ENCODE measurements at regions not wholly inside any gene's neighbourhood (a gene's known extent, or its start where the extent isn't known, plus 50 kb on each side); places are given as distances from the start of the nearest gene placed in this dataset.

DNA sequence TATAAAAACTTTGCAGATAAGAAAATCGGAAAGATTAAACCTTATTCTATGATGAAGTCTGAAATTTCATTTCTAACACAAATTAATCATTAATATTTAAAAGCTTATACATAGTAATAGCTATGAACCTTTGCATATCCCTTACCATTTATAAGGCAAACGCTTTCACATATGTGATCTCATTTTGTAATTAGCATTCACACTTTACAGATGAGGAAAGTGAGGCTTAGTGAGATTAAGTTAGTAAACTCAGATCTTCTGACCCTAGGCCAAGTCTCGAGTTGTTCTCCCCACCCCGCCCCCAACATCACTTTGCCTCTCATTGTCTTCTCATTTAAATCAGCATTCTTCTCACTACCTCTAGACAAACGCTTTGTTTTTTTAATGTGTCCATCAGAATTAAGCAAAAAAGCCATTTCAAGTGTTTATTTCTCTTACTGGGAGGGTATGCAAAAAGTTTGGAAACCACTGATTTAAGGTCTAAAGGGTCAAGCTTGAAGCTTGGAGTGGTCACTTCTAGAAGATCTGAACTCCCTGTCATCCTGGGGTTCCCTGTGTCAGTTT lies 172.9 kb upstream of the BCL6 start:
- BruUV-seq (replicated peaks), result no TSS peak
- Histone ChIP-seq H3K36me3 (ENCODE audit: low read depth) (no peaks in the 10 kb centered on the region), H3K9me3 (ENCODE audit: insufficient read depth, low read depth) (no peaks in the 10 kb centered on the region; the same call in 1 of the 2 replicates), H3K4me2 (peak overlapping the region; percentile 24), H3K79me2 (ENCODE audit: low read depth) (no peaks in the 10 kb centered on the region), H2AFZ (no peak overlapping the region), H3K4me3 (no peak overlapping the region), H3K4me1 (replicated peaks; ENCODE audit: insufficient read depth) (peaks cover 97% of the 10 kb centered on the region), H3K27me3 (ENCODE audit: insufficient read depth, low read depth) (no peaks in the 10 kb centered on the region), H3F3A (ENCODE audit: insufficient read depth, low read depth) (peaks cover 49% of the 10 kb centered on the region), H3K27ac (no peak overlapping the region), H3K9me2 (ENCODE audit: insufficient read depth) (no peaks in the 10 kb centered on the region), H4K20me1 (ENCODE audit: insufficient read depth) (no peaks in the 10 kb centered on the region)
- no peak for DNase-seq
- no peak for TF ChIP-seq EZH2 (IDR thresholded peaks at IDR 0.05; ENCODE audit: low read depth)
- no peak for TF ChIP-seq CTCF (conservative IDR thresholded peaks at IDR 0.05)
- CTCF ChIA-PET, result interaction anchor here (0.8 kb wide), 1 partner anchor 19 kb away, joined by 3 read pairs; no protein-coding TSS in a partner anchor
- intact Hi-C loops (cut with micrococcal nuclease; ENCODE audit: unreplicated experiment), result loop anchor here (5.0 to 10.0 kb wide), 3 partner anchors 119 to 1037 kb away; no protein-coding TSS in a partner anchor
- POLR2A ChIA-PET (ENCODE audit: unreplicated experiment), result interaction anchor here (0.6 kb wide), 1 partner anchor 429 kb away, joined by 4 read pairs; no protein-coding TSS in a partner anchor

GRCh38 chr3:187919048-187919447 lies 173.8 kb upstream of the BCL6 start:
- peaks cover 94% of the 10 kb centered on the region for H3K4me1 ChIP-seq (replicated peaks; ENCODE audit: insufficient read depth)
- intact Hi-C loops (cut with micrococcal nuclease; ENCODE audit: unreplicated experiment), result loop anchor here (5.0 to 10.0 kb wide), 3 partner anchors 118 to 1036 kb away; no protein-coding TSS in a partner anchor
- H3K27me3 ChIP-seq (ENCODE audit: insufficient read depth, low read depth), result no peaks in the 10 kb centered on the region
- ChIA-PET POLR2A (ENCODE audit: unreplicated experiment) (no interaction called here), CTCF (no interaction called here)
- H3K79me2 ChIP-seq (ENCODE audit: low read depth), result no peaks in the 10 kb centered on the region
- H3K4me3 ChIP-seq, result no peak overlapping the region
- H3F3A ChIP-seq (ENCODE audit: insufficient read depth, low read depth), result peaks cover 48% of the 10 kb centered on the region
- 0 out of 2 replicates have a peak, but pooled peaks cover 1% of the 10 kb centered on the region for H3K36me3 ChIP-seq (ENCODE audit: low read depth)
- no peak overlapping the region for H3K27ac ChIP-seq
- TF ChIP-seq EZH2 (IDR thresholded peaks at IDR 0.05; ENCODE audit: low read depth), result no peak
- no peak for TF ChIP-seq CTCF (conservative IDR thresholded peaks at IDR 0.05)
- no peak overlapping the region for H3K4me2 ChIP-seq
- H3K9me3 ChIP-seq (ENCODE audit: insufficient read depth, low read depth), result peaks cover 7% of the 10 kb centered on the region
- H3K9me2 ChIP-seq (ENCODE audit: insufficient read depth), result no peaks in the 10 kb centered on the region
- H2AFZ ChIP-seq, result no peak overlapping the region
- H4K20me1 ChIP-seq (ENCODE audit: insufficient read depth), result no peaks in the 10 kb centered on the region
- DNase-seq, result no peak
- BruUV-seq (replicated peaks), result no TSS peak

GRCh38 chr3:187919544-187919943 lies 174.3 kb upstream of the BCL6 start:
- POLR2A ChIA-PET (ENCODE audit: unreplicated experiment), result no interaction called here
- Histone ChIP-seq H4K20me1 (ENCODE audit: insufficient read depth) (no peaks in the 10 kb centered on the region), H3K4me2 (peak overlapping the region; percentile 23), H3K36me3 (ENCODE audit: low read depth) (0 out of 2 replicates have a peak, but pooled peaks cover 6% of the 10 kb centered on the region), H3K4me1 (replicated peaks; ENCODE audit: insufficient read depth) (peaks cover 89% of the 10 kb centered on the region), H3F3A (ENCODE audit: insufficient read depth, low read depth) (peaks cover 43% of the 10 kb centered on the region), H3K9me2 (ENCODE audit: insufficient read depth) (no peaks in the 10 kb centered on the region), H3K9me3 (ENCODE audit: insufficient read depth, low read depth) (peaks cover 12% of the 10 kb centered on the region), H3K27me3 (ENCODE audit: insufficient read depth, low read depth) (no peaks in the 10 kb centered on the region), H2AFZ (no peak overlapping the region), H3K27ac (no peak overlapping the region), H3K79me2 (ENCODE audit: low read depth) (no peaks in the 10 kb centered on the region), H3K4me3 (no peak overlapping the region)
- no peak for DNase-seq
- CTCF ChIA-PET, result no interaction called here
- TF ChIP-seq CTCF (conservative IDR thresholded peaks at IDR 0.05) (no peak), EZH2 (IDR thresholded peaks at IDR 0.05; ENCODE audit: low read depth) (no peak)
- intact Hi-C loops (cut with micrococcal nuclease; ENCODE audit: unreplicated experiment), result loop anchor here (5.0 to 10.0 kb wide), 3 partner anchors 118 to 1035 kb away; no protein-coding TSS in a partner anchor
- no TSS peak for BruUV-seq (replicated peaks)

Data from PC-9 (cell line).